Mesenchymal stem cell (in vitro differentiated cells and primary cell): ENCODE measurements at regions not wholly inside any gene's neighbourhood (a gene's known extent, or its start where the extent isn't known, plus 50 kb on each side); places are given as distances from the start of the nearest gene placed in this dataset.

Experiments
- DNase-seq: peaks from one replicate; pipeline ENCODE4 v3.0.0-alpha.2; 2013
- H2AFZ ChIP-seq: one replicate; pipeline ENCODE4 v1.6.1; 2013; ENCODE audit warnings: low read depth, mild to moderate bottlenecking, control low read depth, inconsistent platforms, low read length, moderate library complexity
- H2AK5ac ChIP-seq: 2 replicates; pipeline ENCODE4 v1.6.1; 2013; ENCODE audit warnings: low read length, moderate library complexity, mild to moderate bottlenecking, inconsistent platforms; ENCODE audit not compliant: severe bottlenecking
- H2BK120ac ChIP-seq: one replicate; pipeline ENCODE4 v1.6.1; 2013; ENCODE audit warnings: low read depth, mild to moderate bottlenecking, inconsistent platforms, low read length, moderate library complexity
- H2BK12ac ChIP-seq, 2 experiments: one replicate each; pipeline ENCODE4 v1.6.1; 2013; ENCODE audit warnings: inconsistent platforms in 2 of 2, low read length in 2 of 2, mild to moderate bottlenecking in 2 of 2, moderate library complexity in 2 of 2, control low read depth in 1 of 2
- H2BK15ac ChIP-seq: one replicate; pipeline ENCODE4 v1.6.1; 2013; ENCODE audit warnings: mild to moderate bottlenecking, low read depth, inconsistent platforms; ENCODE audit not compliant: poor library complexity, severe bottlenecking
- H2BK5ac ChIP-seq: 2 replicates; pipeline ENCODE4 v1.6.1; 2013; ENCODE audit warnings: low read depth, mild to moderate bottlenecking, low read length, control low read depth, inconsistent platforms; ENCODE audit not compliant: poor library complexity, severe bottlenecking
- H3K14ac ChIP-seq, 2 experiments: one replicate each; pipeline ENCODE4 v1.6.1; 2013; ENCODE audit warnings: inconsistent platforms in 2 of 2, low read length in 2 of 2, control low read depth in 1 of 2, mild to moderate bottlenecking in 1 of 2, moderate library complexity in 1 of 2
- H3K18ac ChIP-seq, 2 experiments: one replicate each; pipeline ENCODE4 v1.6.1; 2013; ENCODE audit warnings: inconsistent platforms in 2 of 2, low read length in 2 of 2, control low read depth in 1 of 2, low read depth in 1 of 2, mild to moderate bottlenecking in 1 of 2
- H3K23ac ChIP-seq, 2 experiments: one replicate each; pipeline ENCODE4 v1.6.1; 2013; ENCODE audit warnings: inconsistent platforms in 2 of 2, low read length in 2 of 2, mild to moderate bottlenecking in 2 of 2, moderate library complexity in 2 of 2, control low read depth in 1 of 2
- H3K27ac ChIP-seq: 2 replicates; pipeline ENCODE4 v1.5.1; 2013; ENCODE audit warnings: mild to moderate bottlenecking, moderate library complexity, low read length, control low read depth, inconsistent platforms; ENCODE audit not compliant: poor library complexity, severe bottlenecking
- H3K27me3 ChIP-seq, 2 experiments: 2 replicates each; pipeline versions ENCODE4 v1.6.1 to v1.7.0; 2013; ENCODE audit warnings: low read length in 2 of 2, mild to moderate bottlenecking in 2 of 2, moderate library complexity in 2 of 2, control low read depth in 1 of 2, inconsistent platforms in 1 of 2; ENCODE audit not compliant: control insufficient read depth in 1 of 2, insufficient read depth in 1 of 2
- H3K36me3 ChIP-seq, 2 experiments: 2 replicates each; pipeline versions ENCODE4 v1.6.1 to v1.7.0; 2013; ENCODE audit warnings: low read length in 2 of 2, control low read depth in 1 of 2, inconsistent platforms in 1 of 2, low read depth in 1 of 2, mild to moderate bottlenecking in 1 of 2; ENCODE audit not compliant: insufficient read depth in 2 of 2, control insufficient read depth in 1 of 2
- H3K4ac ChIP-seq, 2 experiments: one replicate each; pipeline ENCODE4 v1.6.1; 2013; ENCODE audit warnings: inconsistent platforms in 2 of 2, low read length in 2 of 2, mild to moderate bottlenecking in 2 of 2, moderate library complexity in 2 of 2, control low read depth in 1 of 2, low read depth in 1 of 2
- H3K4me1 ChIP-seq: 2 replicates; pipeline ENCODE4 v1.6.1; 2013; ENCODE audit warnings: low read depth, low read length, control low read depth; ENCODE audit not compliant: control insufficient read depth, insufficient read depth
- H3K4me2 ChIP-seq: 2 replicates; pipeline ENCODE4 v1.6.1; 2013; ENCODE audit warnings: low read length, mild to moderate bottlenecking, inconsistent platforms; ENCODE audit not compliant: poor library complexity, severe bottlenecking
- H3K4me3 ChIP-seq, 2 experiments: 2 replicates each; pipeline versions ENCODE4 v1.5.1 to v1.7.0; 2013; ENCODE audit warnings: low read length in 2 of 2, mild to moderate bottlenecking in 2 of 2, control low read depth in 1 of 2, low read depth in 1 of 2; ENCODE audit not compliant: insufficient read depth in 1 of 2
- H3K79me1 ChIP-seq: replicated peaks from 2 replicates; pipeline ENCODE4 v1.6.1; 2013; ENCODE audit warnings: mild to moderate bottlenecking, control low read depth, low read length, inconsistent platforms; ENCODE audit not compliant: poor library complexity, severe bottlenecking
- H3K9ac ChIP-seq: 2 replicates; pipeline ENCODE4 v1.7.0; 2013; ENCODE audit warnings: mild to moderate bottlenecking, low read length, moderate library complexity
- H3K9me3 ChIP-seq: 2 replicates; pipeline ENCODE4 v1.7.0; 2013; ENCODE audit warnings: mild to moderate bottlenecking, low read length; ENCODE audit not compliant: control insufficient read depth
- H4K8ac ChIP-seq: one replicate; pipeline ENCODE4 v1.6.1; 2013; ENCODE audit warnings: inconsistent platforms, mild to moderate bottlenecking, low read length, moderate library complexity
- H4K91ac ChIP-seq: one replicate; pipeline ENCODE4 v1.6.1; 2013; ENCODE audit warnings: mild to moderate bottlenecking, low read length, inconsistent platforms
- WGBS: methylation state at CpG from one replicate; pipeline ENCODE4 v1.1.7; 2013; ENCODE audit warnings: mixed read lengths; 5-methylcytosine and 5-hydroxymethylcytosine counted together

DNA sequence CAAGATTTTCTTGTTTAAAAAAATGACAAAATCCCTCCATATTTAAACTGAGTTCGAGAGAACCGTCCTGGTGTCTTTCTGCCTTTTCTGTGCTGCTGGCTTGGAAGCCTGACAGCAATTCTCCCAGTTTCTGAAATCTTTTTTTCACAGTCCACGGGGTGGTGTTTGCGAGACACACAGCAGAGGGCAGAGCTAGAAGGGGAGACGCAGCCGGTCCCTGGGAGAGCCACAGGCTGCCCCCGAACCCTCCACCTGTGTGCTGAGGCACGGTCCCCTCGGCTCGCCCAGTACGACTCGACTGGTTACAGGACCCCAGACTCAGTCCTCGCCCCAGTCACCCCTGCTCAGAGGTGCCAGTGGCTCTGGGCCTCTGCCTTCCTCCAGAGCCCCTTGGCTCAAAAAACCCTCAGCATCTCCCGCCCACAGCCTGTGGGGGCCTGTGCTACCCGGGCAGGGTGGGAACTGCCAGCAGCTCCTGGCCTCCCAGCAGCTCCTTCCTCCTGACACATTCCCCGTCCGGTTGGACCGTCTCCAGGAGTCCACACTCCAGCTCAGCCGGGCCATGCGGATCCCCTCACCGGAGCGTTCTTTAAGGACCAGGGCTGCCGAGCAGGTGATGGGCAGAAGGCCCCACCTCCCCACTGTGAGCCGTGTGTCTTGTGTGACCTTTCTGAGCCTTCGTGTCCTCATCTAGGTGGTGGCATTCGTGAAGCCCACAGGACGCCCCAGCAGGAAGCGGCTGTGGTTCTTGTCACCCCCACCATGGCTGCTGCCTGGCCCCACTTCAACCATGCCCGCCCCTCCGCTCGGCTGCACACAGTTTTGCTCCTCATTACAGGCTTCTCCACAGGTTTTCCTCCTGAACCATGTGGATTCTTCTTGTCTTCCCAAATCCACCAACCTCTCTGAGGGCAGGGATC, 52.3 kb upstream of the EN2 start:
- H3K14ac ChIP-seq: no peak overlapping the region
- no peak overlapping the region for H3K4me3 ChIP-seq
- no peak overlapping the region for H3K18ac ChIP-seq
- H3K27me3 ChIP-seq: peaks cover 31 to 68% of the 10 kb centered on the region in 2 experiments
- no peaks in the 10 kb centered on the region for H3K9me3 ChIP-seq
- 55% methylated on average over 31 of the region's 31 CpGs for WGBS
- H2AFZ ChIP-seq: no peak overlapping the region
- H3K4ac ChIP-seq: no peak overlapping the region
- DNase-seq: no peak
- no peak overlapping the region for H2BK12ac ChIP-seq
- H2BK5ac ChIP-seq: no peak overlapping the region
- H3K36me3 ChIP-seq: no peaks in the 10 kb centered on the region
- H4K8ac ChIP-seq: no peak overlapping the region
- H3K79me1 ChIP-seq: no peaks in the 10 kb centered on the region
- peaks cover 6% of the 10 kb centered on the region for H3K4me1 ChIP-seq
- no peak overlapping the region for H2BK15ac ChIP-seq
- no peak overlapping the region for H2BK120ac ChIP-seq
- no peak overlapping the region for H4K91ac ChIP-seq
- H3K27ac ChIP-seq: no peak overlapping the region
- H3K4me2 ChIP-seq: no peak overlapping the region
- no peak overlapping the region for H3K23ac ChIP-seq
- H2AK5ac ChIP-seq: no peak overlapping the region
- H3K9ac ChIP-seq: no peak overlapping the region

DNA sequence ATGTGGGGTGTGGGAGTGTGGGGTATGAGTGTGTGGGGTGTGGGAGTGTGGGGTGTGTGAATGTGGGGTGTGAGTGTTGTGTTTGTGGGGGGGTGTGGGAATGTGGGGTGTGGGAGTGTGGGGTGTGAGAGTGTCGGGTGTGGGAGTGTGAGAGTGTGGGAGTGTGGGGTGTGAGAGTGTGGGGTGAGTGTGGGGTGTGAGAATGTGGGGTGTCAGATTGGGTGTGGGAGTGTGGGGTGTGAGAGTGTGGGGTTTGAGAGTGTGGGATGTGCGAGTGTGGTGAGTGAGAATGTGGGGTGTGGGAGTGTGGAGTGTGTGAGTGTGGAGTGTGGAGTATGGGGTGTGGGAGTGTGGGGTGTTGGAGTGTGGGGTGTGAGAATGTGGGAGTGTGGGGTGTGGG, 50.1 kb upstream of the EN2 start:
- H3K18ac ChIP-seq: no peak overlapping the region
- H4K91ac ChIP-seq: no peak overlapping the region
- H3K14ac ChIP-seq: no peak overlapping the region
- H2AFZ ChIP-seq: no peak overlapping the region
- H3K27ac ChIP-seq: no peak overlapping the region
- H3K9ac ChIP-seq: no peak overlapping the region
- no peaks in the 10 kb centered on the region for H3K79me1 ChIP-seq
- DNase-seq: no peak
- no peak overlapping the region for H2BK5ac ChIP-seq
- H3K4me2 ChIP-seq: no peak overlapping the region
- no peak overlapping the region for H4K8ac ChIP-seq
- H2BK120ac ChIP-seq: no peak overlapping the region
- H3K36me3 ChIP-seq: no peaks in the 10 kb centered on the region
- H2BK12ac ChIP-seq: no peak overlapping the region
- peaks cover 31 to 53% of the 10 kb centered on the region in 2 experiments for H3K27me3 ChIP-seq
- 76% methylated on average over 2 of the region's 2 CpGs for WGBS
- H3K4me1 ChIP-seq: peaks cover 6% of the 10 kb centered on the region
- H3K4me3 ChIP-seq: no peak overlapping the region
- no peaks in the 10 kb centered on the region for H3K9me3 ChIP-seq
- no peak overlapping the region for H3K4ac ChIP-seq
- no peak overlapping the region for H2AK5ac ChIP-seq
- H3K23ac ChIP-seq: no peak overlapping the region
- H2BK15ac ChIP-seq: no peak overlapping the region
